HCT116 (cell line): ENCODE measurements at regions not wholly inside any gene's neighbourhood (a gene's known extent, or its start where the extent isn't known, plus 50 kb on each side); places are given as distances from the start of the nearest gene placed in this dataset.

Source experiments
- ATAC-seq: fragments of 200-7000 bp; cut with Tn5 transposase; 2 replicates; pipeline ENCODE4 v1.9.1; 2020; ENCODE audit warnings: mild to moderate bottlenecking, moderate library complexity
- BruUV-seq: library from RNA; stranded (reverse); fragments of 400-500 nt; replicated peaks from 2 replicates; lab custom pipeline; 2021; lab: Mats Ljungman, UMichigan
- CTCF ChIA-PET: fragments of 300-600 bp; sonication (Branson Sonifier 250); formaldehyde crosslinking; loops from one replicate; lab custom pipeline; 2021; ENCODE audit warnings: antibody characterized with exemption; lab: Charles Lee
- POLR2A ChIA-PET: fragments of 300-600, 350-600 bp; sonication (Branson Sonifier 250); formaldehyde crosslinking; loops from one replicate; lab custom pipeline; 2021; ENCODE audit warnings: antibody characterized with exemption; lab: Charles Lee
- RAD21 ChIA-PET, 2 experiments: fragments of 300-600 bp; sonication (Branson Sonifier 250); formaldehyde crosslinking; loops; one replicate each; lab custom pipeline; 2023; ENCODE audit warnings: low total read pairs in 2 of 2; ENCODE audit not compliant: uncharacterized antibody in 2 of 2, unreplicated experiment in 2 of 2, low non-redundant PET in 1 of 2; lab: Charles Lee
- DNase-seq: peaks from one replicate; pipeline ENCODE4 v3.0.0-alpha.2; 2010; ENCODE audit warnings: low read depth, low spot score
- H2AFZ ChIP-seq: fragments of 200-600 bp; shearing (Covaris generic), sonication (generic); 2 replicates; pipeline ENCODE4 v1.6.1; 2017; ENCODE audit warnings: low read depth, mixed run types, mixed read lengths, antibody characterized with exemption, low read length; ENCODE audit not compliant: poor library complexity, severe bottlenecking
- H3K27ac ChIP-seq: 2 replicates; pipeline ENCODE4 v1.5.1; 2012; ENCODE audit warnings: low read depth, low read length
- H3K27me3 ChIP-seq: fragments of 200-600 bp; sonication (generic); 2 replicates; pipeline ENCODE4 v1.6.1; 2016; ENCODE audit warnings: mixed run types, low read length, mixed read lengths; ENCODE audit not compliant: insufficient read depth
- H3K36me3 ChIP-seq, 2 experiments: fragments of 200-500 bp in 1 of 2; fragments of 200-600 bp in 1 of 2; sonication (Bioruptor generic) in 1 of 2; sonication (generic) in 1 of 2; 2 replicates each; pipeline versions ENCODE4 v1.5.1 to v1.6.1; 2014 to 2016; ENCODE audit warnings: low read length in 2 of 2, inconsistent platforms in 1 of 2, mixed read lengths in 1 of 2, mixed run types in 1 of 2; ENCODE audit not compliant: insufficient read depth in 2 of 2, control insufficient read depth in 1 of 2
- H3K4me1 ChIP-seq, 2 experiments: fragments of 200-600 bp in 1 of 2; sonication (generic) in 1 of 2; 2 replicates each; pipeline versions ENCODE4 v1.5.1 to v1.6.1; 2012 to 2017; ENCODE audit warnings: low read length in 2 of 2, inconsistent platforms in 1 of 2, mild to moderate bottlenecking in 1 of 2, mixed read lengths in 1 of 2, mixed run types in 1 of 2, moderate library complexity in 1 of 2; ENCODE audit not compliant: insufficient read depth in 2 of 2, control insufficient read depth in 1 of 2
- H3K4me2 ChIP-seq: fragments of 200-600 bp; sonication (generic); 2 replicates; pipeline ENCODE4 v1.6.1; 2017; ENCODE audit warnings: mixed run types, low read length, mixed read lengths
- H3K4me3 ChIP-seq, 2 experiments: fragments of 200-600 bp in 1 of 2; sonication (generic) in 1 of 2; replicated peaks in 1 of 2; 2 replicates each; pipeline ENCODE4 v1.5.1; 2011 to 2016; ENCODE audit warnings: low read length in 2 of 2, control low read depth in 1 of 2, low read depth in 1 of 2, mild to moderate bottlenecking in 1 of 2, mixed read lengths in 1 of 2, mixed run types in 1 of 2
- H3K79me2 ChIP-seq: fragments of 200-600 bp; sonication (generic); 2 replicates; pipeline ENCODE4 v1.6.1; 2017; ENCODE audit warnings: mild to moderate bottlenecking, mixed run types, low read length, moderate library complexity, mixed read lengths; ENCODE audit not compliant: insufficient read depth
- H3K9ac ChIP-seq: fragments of 200-600 bp; sonication (generic); 2 replicates; pipeline ENCODE4 v1.6.1; 2016; ENCODE audit warnings: low read length, mixed read lengths
- H3K9me2 ChIP-seq: fragments of 200-600 bp; sonication (generic), shearing (Covaris generic); 2 replicates; pipeline ENCODE4 v1.6.1; 2017; ENCODE audit warnings: mixed run types, mild to moderate bottlenecking, moderate library complexity; ENCODE audit not compliant: insufficient read depth
- H3K9me3 ChIP-seq, 2 experiments: fragments of 200-500 bp in 1 of 2; fragments of 200-600 bp in 1 of 2; sonication (Bioruptor generic) in 1 of 2; sonication (generic) in 1 of 2; 2 replicates each; pipeline ENCODE4 v1.6.1; 2014 to 2017; ENCODE audit warnings: low read length in 2 of 2, mixed read lengths in 2 of 2, inconsistent platforms in 1 of 2, low read depth in 1 of 2, mild to moderate bottlenecking in 1 of 2, mixed run types in 1 of 2, moderate library complexity in 1 of 2; ENCODE audit not compliant: control insufficient read depth in 1 of 2, insufficient read depth in 1 of 2
- H4K20me1 ChIP-seq: fragments of 200-600 bp; sonication (generic), shearing (Covaris generic); 2 replicates; pipeline ENCODE4 v1.6.1; 2017; ENCODE audit warnings: mixed run types, mild to moderate bottlenecking, moderate library complexity; ENCODE audit not compliant: insufficient read depth
- CBX3 ChIP-seq: IDR thresholded peaks from 2 replicates; pipeline ENCODE4 v1.6.1; 2012; ENCODE audit warnings: low read depth
- CEBPB ChIP-seq: IDR thresholded peaks from 2 replicates; pipeline ENCODE4 v1.6.1; 2012; ENCODE audit warnings: low read depth
- EZH2phosphoT487 ChIP-seq: fragments of 200-600 bp; IDR thresholded peaks from 2 replicates; pipeline ENCODE4 v1.6.1; 2018; ENCODE audit warnings: antibody characterized with exemption, borderline replicate concordance
- FOSL1 ChIP-seq: IDR thresholded peaks from 2 replicates; pipeline ENCODE4 v1.6.1; 2012; ENCODE audit warnings: low read depth
- MAX ChIP-seq: IDR thresholded peaks from 2 replicates; pipeline ENCODE4 v1.6.1; 2012
- SIN3A ChIP-seq: IDR thresholded peaks from 2 replicates; pipeline ENCODE4 v1.6.1; 2012; ENCODE audit warnings: low read depth
- TCF7L2 ChIP-seq: IDR thresholded peaks from 2 replicates; pipeline ENCODE4 v1.7.0; 2011; ENCODE audit warnings: borderline replicate concordance, inconsistent platforms; ENCODE audit not compliant: insufficient read depth, insufficient read length; ENCODE audit errors: extremely low read depth
- ZFX ChIP-seq: fragments of 450-650 bp; IDR thresholded peaks from 2 replicates; pipeline ENCODE4 v1.6.1; 2017
- ZNF274 ChIP-seq: fragments of 200-500 bp; sonication (Bioruptor generic); IDR thresholded peaks from 2 replicates; pipeline ENCODE4 v1.6.1; 2014; ENCODE audit warnings: mild to moderate bottlenecking, low read depth, low read length, inconsistent platforms
- intact Hi-C: fragments of 100-400 bp; cut with micrococcal nuclease; formaldehyde crosslinking; loops from 2 replicates; pipeline ENCODE4 v1.10.0; 2022

DNA sequence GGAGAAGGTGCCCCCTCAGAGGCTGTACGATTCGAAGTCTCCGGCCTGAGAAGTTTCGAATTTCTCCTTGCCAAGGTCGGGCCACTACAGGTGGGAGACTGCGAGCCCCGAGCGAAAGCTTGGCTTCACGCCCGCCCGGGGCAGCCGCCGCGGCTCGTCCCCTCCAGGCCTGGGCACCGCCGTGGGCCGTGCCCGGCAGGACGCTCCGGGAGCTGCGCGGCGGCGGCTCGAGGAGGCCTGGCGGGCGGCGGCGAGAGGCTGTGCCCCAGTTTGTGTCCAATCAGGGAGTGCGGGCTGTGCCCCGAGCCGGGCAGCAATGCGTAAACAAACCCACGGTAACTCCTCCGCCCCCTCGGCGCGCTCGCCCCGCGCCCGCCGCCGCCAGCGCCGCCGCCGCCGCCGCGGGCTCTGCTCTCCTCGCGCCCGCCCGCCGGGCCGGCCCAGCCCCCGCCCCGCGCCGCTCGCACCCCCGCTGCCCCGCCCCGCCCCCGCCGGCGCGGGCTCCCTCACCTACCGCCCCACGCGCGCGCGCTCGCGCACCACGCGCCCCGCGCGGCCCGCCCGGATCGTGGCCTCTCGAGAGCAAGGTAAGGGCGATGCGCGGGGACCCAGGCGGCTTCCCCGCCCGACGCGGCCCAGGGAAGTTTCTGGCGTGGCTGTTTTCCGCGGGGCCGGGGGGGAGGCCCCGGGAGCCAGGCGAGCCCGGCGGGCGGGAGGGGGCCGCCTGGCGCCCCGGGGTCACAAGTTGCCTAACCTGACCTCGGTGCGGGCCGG, 57.8 kb upstream of the PCGF5 start:
- peaks cover 34% of the 10 kb centered on the region for H3K79me2 ChIP-seq
- H3K4me3 ChIP-seq: peak overlapping the region; percentile 60 to 71
- peak overlapping the region; percentile 89 for H3K4me2 ChIP-seq
- ChIA-PET CTCF (no interaction called here), POLR2A (interaction anchor here (0.6 kb wide), 1 partner anchor 118 kb away, joined by 3 read pairs; no protein-coding TSS in a partner anchor), RAD21 (no interaction called here)
- H3K4me1 ChIP-seq: peaks cover 0 to 16% of the 10 kb centered on the region in 2 experiments; a peak in 2 of 4 replicates
- no peaks in the 10 kb centered on the region for H3K27me3 ChIP-seq
- peak overlapping the region; percentile 77 for H3K27ac ChIP-seq
- peak overlapping the region; percentile 67 for H3K9ac ChIP-seq
- TF ChIP-seq CBX3 (no peak), MAX (peak; percentile 18; the same call in 1 of the 2 replicates), ZNF274 (no peak), SIN3A (0 out of 2 replicates have a peak, but pooled peaks have one; percentile 19), TCF7L2 (no peak), ZFX (peak; percentile 76; the same call in 1 of the 2 replicates), FOSL1 (no peak), CEBPB (no peak), EZH2phosphoT487 (no peak)
- intact Hi-C loops: no loop called here
- DNase-seq: no peak
- no peak overlapping the region for H2AFZ ChIP-seq
- BruUV-seq: no TSS peak
- no peaks in the 10 kb centered on the region for H3K9me3 ChIP-seq
- no peaks in the 10 kb centered on the region for H3K9me2 ChIP-seq
- H3K36me3 ChIP-seq: no peaks in the 10 kb centered on the region
- no peaks in the 10 kb centered on the region for H4K20me1 ChIP-seq
- ATAC-seq: peak; percentile 79
